Upper lobe of left lung (tissue), 6 donors: ENCODE measurements at regions not wholly inside any gene's neighbourhood (a gene's known extent, or its start where the extent isn't known, plus 50 kb on each side); places are given as distances from the start of the nearest gene placed in this dataset.

Experiments
- ATAC-seq, 2 donors: fragments of 200-7000 bp; cut with Tn5 transposase; one replicate each; pipeline ENCODE4 v1.9.1; 2022; ENCODE audit warnings: mild to moderate bottlenecking in 2 of 2, moderate library complexity in 2 of 2; ENCODE audit not compliant: low FRiP score in 2 of 2
- DNase-seq, 2 donors: peaks; one replicate each; pipeline ENCODE4 v3.0.0-alpha.2; 2019 to 2020
- H3K27ac ChIP-seq, 4 donors: fragments of 200-600 bp; sonication (generic); one replicate each; pipeline ENCODE4 v1.5.1; 2016 to 2019
- H3K27me3 ChIP-seq, 4 donors: fragments of 200-600 bp; sonication (generic); one replicate each; pipeline ENCODE4 v1.5.1; 2017 to 2019
- H3K36me3 ChIP-seq, 4 donors: fragments of 200-600 bp; sonication (generic); one replicate each; pipeline ENCODE4 v1.5.1; 2016 to 2019
- H3K4me1 ChIP-seq, 4 donors: fragments of 200-600 bp; sonication (generic); one replicate each; pipeline ENCODE4 v1.5.1; 2018 to 2019
- H3K4me3 ChIP-seq, 4 donors: fragments of 200-600 bp; sonication (generic); one replicate each; pipeline ENCODE4 v1.5.1; 2017 to 2019; ENCODE audit warnings: mild to moderate bottlenecking in 2 of 4, moderate library complexity in 1 of 4
- H3K9me3 ChIP-seq, 4 donors: fragments of 200-600 bp; sonication (generic); one replicate each; pipeline ENCODE4 v1.5.1; 2018 to 2019
- EP300 ChIP-seq, 4 donors: sonication (generic); formaldehyde crosslinking; IDR thresholded peaks; one replicate each; pipeline ENCODE4 v1.5.1; 2017; ENCODE audit warnings: antibody characterized with exemption in 4 of 4, control low read depth in 2 of 4
- POLR2A ChIP-seq, 4 donors: fragments of 450-650 bp; IDR thresholded peaks; one replicate each; pipeline ENCODE4 v1.5.1; 2016 to 2017; ENCODE audit warnings: antibody characterized with exemption in 4 of 4, mild to moderate bottlenecking in 2 of 4
- POLR2AphosphoS5 ChIP-seq, 2 donors: sonication (generic); formaldehyde crosslinking; IDR thresholded peaks; one replicate each; pipeline ENCODE4 v1.5.1; 2017; ENCODE audit warnings: antibody characterized with exemption in 2 of 2
- WGBS, 2 donors: methylation state at CpG; one replicate each; pipeline ENCODE4 v1.1.5; 2017 to 2018; 5-methylcytosine and 5-hydroxymethylcytosine counted together
- TF ChIP-seq, protein P1 (sequence below), 6 experiments: fragments of 450-650 bp in 4 of 6; fragments of 200-600 bp in 2 of 6; sonication (generic) in 2 of 6; IDR thresholded peaks; one replicate each; pipeline ENCODE4 v1.5.1; 2016 to 2019; ENCODE audit warnings: antibody characterized with exemption in 6 of 6
- donor health status: DM: no; HTN: no; CAD: no; lungs with moderate emphysema.
- donor health status: DM: no; HTN: yes; CAD: no; lungs with severe emphysema.

- Histone ChIP-seq H3K4me1 (peaks cover 0 to 8% (median 0%) of the 10 kb centered on the region in 4 donors), H3K27ac (no peak overlapping the region), H3K27me3 (no peaks in the 10 kb centered on the region), H3K9me3 (no peaks in the 10 kb centered on the region), H3K4me3 (no peak overlapping the region), H3K36me3 (no peaks in the 10 kb centered on the region)
- DNase-seq: no peak
- 88 to 91% methylated on average over 2 of the region's 2 CpGs for WGBS, 2 donors
- no peak for ATAC-seq
- TF ChIP-seq POLR2A (IDR thresholded peaks at IDR 0.05): no peak
- no peak for TF ChIP-seq POLR2AphosphoS5 (IDR thresholded peaks at IDR 0.05)
- TF ChIP-seq, protein P1, sequence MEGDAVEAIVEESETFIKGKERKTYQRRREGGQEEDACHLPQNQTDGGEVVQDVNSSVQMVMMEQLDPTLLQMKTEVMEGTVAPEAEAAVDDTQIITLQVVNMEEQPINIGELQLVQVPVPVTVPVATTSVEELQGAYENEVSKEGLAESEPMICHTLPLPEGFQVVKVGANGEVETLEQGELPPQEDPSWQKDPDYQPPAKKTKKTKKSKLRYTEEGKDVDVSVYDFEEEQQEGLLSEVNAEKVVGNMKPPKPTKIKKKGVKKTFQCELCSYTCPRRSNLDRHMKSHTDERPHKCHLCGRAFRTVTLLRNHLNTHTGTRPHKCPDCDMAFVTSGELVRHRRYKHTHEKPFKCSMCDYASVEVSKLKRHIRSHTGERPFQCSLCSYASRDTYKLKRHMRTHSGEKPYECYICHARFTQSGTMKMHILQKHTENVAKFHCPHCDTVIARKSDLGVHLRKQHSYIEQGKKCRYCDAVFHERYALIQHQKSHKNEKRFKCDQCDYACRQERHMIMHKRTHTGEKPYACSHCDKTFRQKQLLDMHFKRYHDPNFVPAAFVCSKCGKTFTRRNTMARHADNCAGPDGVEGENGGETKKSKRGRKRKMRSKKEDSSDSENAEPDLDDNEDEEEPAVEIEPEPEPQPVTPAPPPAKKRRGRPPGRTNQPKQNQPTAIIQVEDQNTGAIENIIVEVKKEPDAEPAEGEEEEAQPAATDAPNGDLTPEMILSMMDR (IDR thresholded peaks at IDR 0.05): no peak
- TF ChIP-seq EP300 (IDR thresholded peaks at IDR 0.05): no peak
Observed at GRCh38 chr22:44555597-44555996, 57.6 kb upstream of the RTL6 start.

GRCh38 chr22:44555046-44555445 lies 57.0 kb upstream of the RTL6 start:
- 76 to 85% methylated on average over 6 of the region's 6 CpGs for WGBS, 2 donors
- no peak for DNase-seq
- Histone ChIP-seq H3K36me3 (no peaks in the 10 kb centered on the region), H3K27me3 (no peaks in the 10 kb centered on the region), H3K4me1 (peaks cover 0 to 10% (median 0%) of the 10 kb centered on the region in 4 donors), H3K4me3 (no peak overlapping the region), H3K9me3 (no peaks in the 10 kb centered on the region), H3K27ac (no peak overlapping the region)
- TF ChIP-seq EP300 (IDR thresholded peaks at IDR 0.05): no peak
- TF ChIP-seq POLR2A (IDR thresholded peaks at IDR 0.05): no peak
- TF ChIP-seq, protein P1 (IDR thresholded peaks at IDR 0.05): no peak
- no peak for TF ChIP-seq POLR2AphosphoS5 (IDR thresholded peaks at IDR 0.05)
- no peak for ATAC-seq

- no peaks in the 10 kb centered on the region for H3K9me3 ChIP-seq
- TF ChIP-seq EP300 (IDR thresholded peaks at IDR 0.05) (no peak), POLR2A (IDR thresholded peaks at IDR 0.05) (no peak), POLR2AphosphoS5 (IDR thresholded peaks at IDR 0.05) (no peak)
- TF ChIP-seq, protein P1 (IDR thresholded peaks at IDR 0.05): no peak
- DNase-seq (no peak), ATAC-seq (no peak)
- no peaks in the 10 kb centered on the region for H3K36me3 ChIP-seq
- H3K4me1 ChIP-seq: peaks cover 0 to 10% (median 0%) of the 10 kb centered on the region in 4 donors
- 86 to 87% methylated on average over 7 of the region's 7 CpGs for WGBS, 2 donors
- no peak overlapping the region for H3K4me3 ChIP-seq
- H3K27ac ChIP-seq: no peak overlapping the region
- no peaks in the 10 kb centered on the region for H3K27me3 ChIP-seq
Observed at GRCh38 chr22:44554411-44554810, 56.4 kb upstream of the RTL6 start.

GRCh38 chr22:44550711-44551491 lies 52.9 kb upstream of the RTL6 start:
- ATAC-seq (peak; percentile 80 to 92), DNase-seq (peak; percentile 52 to 85)
- no peak for TF ChIP-seq EP300 (IDR thresholded peaks at IDR 0.05)
- TF ChIP-seq POLR2A (IDR thresholded peaks at IDR 0.05): no peak
- TF ChIP-seq, protein P1 (IDR thresholded peaks at IDR 0.05): no peak
- TF ChIP-seq POLR2AphosphoS5 (IDR thresholded peaks at IDR 0.05): peak in 1 of 2 donors; percentile 4
- peak overlapping the region in 2 of 4 donors; percentile 46 to 61 for H3K27ac ChIP-seq
- peak overlapping the region in 3 of 4 donors; percentile 17 to 29 (median 21) for H3K4me3 ChIP-seq
- 41 to 46% methylated on average over 22 of the region's 22 CpGs for WGBS, 2 donors
- H3K36me3 ChIP-seq: no peaks in the 10 kb centered on the region
- H3K4me1 ChIP-seq: peaks cover 0 to 10% (median 0%) of the 10 kb centered on the region in 4 donors
- H3K27me3 ChIP-seq: no peaks in the 10 kb centered on the region
- no peaks in the 10 kb centered on the region for H3K9me3 ChIP-seq
